NOMO-1 treated with DMSO at 0.1 percent for 48 hours (cell line): ENCODE measurements at regions not wholly inside any gene's neighbourhood (a gene's known extent, or its start where the extent isn't known, plus 50 kb on each side); places are given as distances from the start of the nearest gene placed in this dataset.
A peak's percentile ranks its signal among the peaks of the same experiment; 100 is the strongest.
"Not testable (repeated sequence)": the region's sequence is repeated elsewhere in the genome, so short reads cannot be mapped to it uniquely, and the experiment has no call there.

Experiments
- DNase-seq: peaks from one replicate; lab custom pipeline; 2025; ENCODE audit not compliant: unreplicated experiment; lab: John Stamatoyannopoulos, UW

DNA sequence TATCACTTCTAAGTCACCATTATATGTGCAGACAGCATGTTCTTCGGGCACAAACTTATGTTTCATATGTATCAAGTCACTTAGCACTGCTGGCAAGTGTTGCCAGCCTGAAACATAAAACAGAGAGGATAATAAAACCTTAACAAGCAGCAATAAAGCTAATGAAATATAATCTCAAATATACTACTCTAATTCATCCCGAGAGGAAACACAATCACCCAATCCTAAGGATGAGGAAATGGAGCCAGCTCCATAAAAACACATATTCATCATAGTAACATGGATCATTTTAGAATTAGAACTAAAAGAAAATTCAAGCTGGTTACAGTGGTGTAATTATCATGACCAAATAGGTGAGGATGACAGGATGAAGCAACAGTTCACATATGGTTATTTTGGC lies 1072.7 kb downstream of the EPHA3 start:
- DNase-seq = no peak

DNA sequence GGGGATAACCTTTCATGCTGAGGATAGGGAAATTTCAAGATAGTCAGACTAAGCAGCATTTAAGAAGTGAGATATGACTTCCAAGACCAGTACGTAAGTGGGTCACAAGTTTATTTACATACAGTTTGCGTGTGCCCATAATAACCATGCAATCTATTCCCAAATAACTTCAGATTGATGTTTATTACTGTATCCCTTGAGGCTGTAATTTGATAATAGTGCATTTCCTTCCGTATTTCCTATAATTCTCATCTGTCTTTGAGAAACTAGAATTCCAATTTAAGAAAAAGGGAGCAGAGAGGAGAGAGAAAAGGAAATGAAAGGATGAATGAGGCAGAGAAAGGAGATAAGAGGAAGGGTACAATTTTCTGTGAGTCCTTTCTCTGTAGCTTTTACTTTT lies 1073.1 kb downstream of the EPHA3 start:
- DNase-seq = no peak

DNA sequence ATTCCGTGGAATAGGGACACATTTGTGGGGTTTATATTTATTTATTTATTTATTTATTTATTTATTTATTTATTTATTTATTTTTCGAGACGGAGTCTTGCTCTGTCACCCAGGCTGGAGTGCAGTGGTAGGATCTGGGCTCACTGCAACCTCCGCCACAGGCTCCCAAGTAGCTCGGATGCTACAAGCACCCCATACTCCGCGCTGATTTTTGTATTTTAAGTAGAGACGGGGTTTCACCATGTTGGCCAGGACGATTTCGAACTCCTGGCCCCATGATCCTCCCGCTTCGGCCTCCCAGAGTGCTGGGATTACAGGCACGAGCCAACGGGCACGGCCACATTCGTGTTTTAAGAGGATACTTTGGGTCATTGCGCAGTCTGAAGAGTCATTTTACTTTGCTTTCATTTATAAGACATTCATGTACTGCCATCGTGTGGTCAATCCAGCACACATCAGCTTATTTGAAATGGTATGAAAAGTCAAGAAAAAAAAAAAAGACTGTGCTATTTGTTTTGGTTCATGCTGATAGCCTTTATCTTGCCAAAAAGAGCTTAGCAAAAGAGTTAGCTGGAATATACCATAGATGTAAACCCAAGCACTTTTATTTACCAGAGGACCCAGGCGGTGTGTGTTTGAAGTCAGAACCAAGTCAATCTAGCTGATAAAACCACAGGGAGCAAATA lies 1075.0 kb downstream of the EPHA3 start:
- DNase-seq = peak; percentile 13

DNA sequence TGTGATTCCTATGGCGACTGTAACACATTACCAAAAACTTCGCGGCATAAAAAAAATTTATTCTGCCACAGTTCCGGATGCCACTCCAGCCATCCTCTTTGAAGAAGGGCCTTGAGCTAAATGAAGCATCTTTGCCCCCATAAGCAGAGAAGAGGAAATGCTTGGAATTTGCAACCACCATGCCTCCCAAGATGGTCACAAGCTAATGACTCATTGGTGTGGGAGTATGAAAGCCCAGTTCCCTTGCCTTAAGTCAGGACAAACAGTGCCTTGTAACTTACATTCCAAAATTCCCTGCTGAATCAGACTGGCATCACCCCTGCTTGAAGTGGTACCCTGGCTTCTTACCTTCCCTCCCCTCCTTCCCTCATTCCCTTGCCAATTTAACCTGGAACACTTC lies 1077.4 kb downstream of the EPHA3 start:
- DNase-seq = no peak

DNA sequence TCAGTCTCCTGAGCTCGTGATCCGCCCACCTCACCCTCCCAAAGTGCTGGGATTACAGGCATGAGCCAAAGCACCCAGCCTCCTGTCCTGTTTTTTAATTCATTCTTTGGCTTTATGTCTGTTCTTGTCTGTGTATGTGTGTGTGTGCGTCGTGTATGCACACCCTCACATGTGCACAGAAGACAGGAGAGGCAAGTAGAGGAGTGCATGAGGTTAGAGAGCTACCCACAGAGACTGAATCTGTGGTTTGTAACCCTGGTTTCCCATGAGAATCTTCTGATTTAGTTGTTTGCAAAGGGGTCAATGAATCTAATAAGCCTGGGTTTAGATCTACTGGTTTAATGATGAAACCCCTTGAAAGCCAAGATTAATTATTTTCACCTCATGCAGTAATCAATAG lies 1090.0 kb downstream of the EPHA3 start:
- not testable (repeated sequence) for DNase-seq

DNA sequence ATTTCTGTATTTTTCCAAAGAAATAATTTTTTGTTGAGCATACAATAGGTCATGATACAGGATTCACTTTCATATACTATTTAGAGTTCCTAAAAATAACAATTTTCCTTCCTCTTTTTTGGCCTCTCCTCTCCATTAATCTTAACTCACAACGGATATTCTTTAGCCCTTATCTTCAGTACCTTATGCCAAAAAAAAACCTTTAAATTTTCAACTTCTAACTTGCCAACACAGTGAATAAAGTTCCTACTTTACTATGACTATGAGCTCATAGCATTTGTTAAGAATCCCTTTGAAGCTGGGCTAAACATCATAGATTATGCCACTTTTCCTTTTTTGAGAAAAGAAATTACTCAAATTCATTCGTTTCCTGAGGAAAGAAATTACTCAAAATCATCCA lies 1095.5 kb downstream of the EPHA3 start:
- not testable (repeated sequence) for DNase-seq

DNA sequence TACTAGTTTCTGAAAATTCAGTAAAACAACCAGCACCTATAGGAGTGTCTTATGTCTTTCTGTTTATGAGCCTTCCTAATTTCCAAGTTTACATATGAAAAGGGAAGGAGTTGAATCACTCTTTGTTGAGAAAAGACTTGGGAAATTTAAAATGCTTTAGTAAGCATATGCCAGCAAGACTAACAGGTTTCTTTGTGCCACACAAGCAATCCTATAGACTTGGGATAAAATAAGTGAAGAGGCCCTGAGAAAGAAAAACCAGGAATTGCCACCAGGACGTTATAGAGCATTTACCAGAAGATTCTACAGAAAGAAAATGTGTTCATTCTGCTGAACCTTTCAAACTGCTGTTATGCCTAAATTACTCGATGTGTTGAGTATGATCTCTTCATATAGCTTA lies 1099.1 kb downstream of the EPHA3 start:
- DNase-seq = not testable (repeated sequence)

DNA sequence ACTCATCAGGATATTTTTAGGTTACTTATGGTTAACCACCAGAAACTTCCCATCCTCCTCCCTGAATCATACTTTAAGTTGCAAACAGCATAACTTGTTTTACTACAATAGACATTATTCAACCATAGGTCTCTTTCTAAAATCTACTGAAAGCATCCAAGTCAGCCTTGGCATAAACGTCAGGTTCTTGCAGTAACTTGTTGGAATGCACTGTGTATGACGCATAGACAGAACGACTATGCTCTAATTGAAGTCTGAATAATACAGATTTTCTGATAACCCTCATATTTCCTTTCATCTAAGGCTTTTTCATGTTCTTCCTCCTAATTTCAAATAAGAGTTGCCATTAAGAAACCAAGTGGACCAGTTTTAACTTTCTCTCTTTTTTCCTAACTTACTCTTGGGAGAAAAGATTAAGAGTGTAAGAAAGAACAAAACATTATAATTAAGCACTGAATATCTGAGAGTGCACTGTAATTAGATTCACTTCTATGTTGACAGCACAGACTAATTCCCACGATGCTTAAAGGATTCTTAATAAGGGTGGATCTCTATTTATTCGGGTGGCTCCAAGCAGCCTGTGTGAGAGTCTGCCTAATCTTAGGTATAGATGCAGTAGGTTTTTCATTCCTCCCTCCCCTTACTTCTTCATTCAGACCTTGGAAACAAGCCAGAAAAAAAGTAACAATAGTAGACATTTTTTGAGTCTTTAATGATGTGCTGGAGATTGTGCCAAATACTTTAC lies 1100.1 kb downstream of the EPHA3 start:
- DNase-seq = not testable (repeated sequence)

DNA sequence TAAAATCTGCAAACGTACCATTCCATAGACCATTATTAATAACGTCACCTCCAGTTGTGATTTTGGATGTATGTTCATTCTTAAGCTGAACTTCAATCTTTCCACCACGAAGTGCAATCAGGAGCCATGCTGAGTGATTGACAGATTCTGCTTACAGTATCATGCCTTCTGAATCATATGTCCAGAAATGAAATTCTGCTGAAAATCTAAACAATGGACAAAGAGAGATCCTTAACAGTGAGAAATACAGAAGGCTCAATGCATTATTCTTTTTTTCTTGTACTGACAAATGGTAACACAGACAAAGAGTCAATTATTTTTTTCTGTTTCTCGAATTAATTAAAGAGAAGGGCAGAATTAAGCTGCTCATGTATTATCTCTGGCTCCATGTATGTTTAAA lies 1114.5 kb downstream of the EPHA3 start:
- no peak for DNase-seq

DNA sequence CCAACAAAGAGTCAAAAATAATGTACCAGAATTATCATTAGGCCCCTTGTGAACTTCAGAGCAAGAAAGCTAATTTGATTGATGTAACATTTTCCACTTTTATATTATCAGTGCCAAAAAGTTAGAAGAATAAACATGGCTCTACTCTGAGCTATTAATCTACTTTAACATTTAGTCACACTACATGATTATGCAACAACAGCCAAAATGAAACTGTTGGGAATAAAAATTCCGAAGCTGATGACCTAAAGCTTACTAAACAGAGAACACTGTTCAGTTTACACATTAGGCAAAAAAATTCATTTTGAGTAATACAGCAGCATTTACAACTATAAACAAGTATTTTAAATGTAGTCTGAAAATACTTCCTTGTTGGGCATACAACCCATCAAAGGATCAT lies 1134.1 kb downstream of the EPHA3 start:
- DNase-seq = no peak

DNA sequence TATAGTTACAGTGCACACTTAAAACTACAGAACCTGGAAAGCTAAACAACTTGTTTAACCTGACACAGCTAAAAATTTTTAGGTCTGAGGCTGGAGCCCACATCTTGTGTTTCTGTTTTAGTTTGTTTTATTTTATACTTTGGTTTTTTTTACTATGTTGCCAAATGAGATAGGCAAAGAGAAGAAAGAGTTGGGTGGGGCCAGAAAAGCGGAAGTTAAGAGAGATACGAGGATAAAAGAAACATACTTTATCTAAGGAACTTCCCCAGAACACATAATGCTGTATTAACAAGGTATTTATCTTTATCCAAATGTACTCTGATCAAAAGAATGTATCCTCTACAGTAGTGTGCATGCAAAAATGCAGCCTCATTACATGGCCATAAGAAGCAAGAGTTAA lies 1145.7 kb downstream of the EPHA3 start:
- peak; percentile 50 for DNase-seq

DNA sequence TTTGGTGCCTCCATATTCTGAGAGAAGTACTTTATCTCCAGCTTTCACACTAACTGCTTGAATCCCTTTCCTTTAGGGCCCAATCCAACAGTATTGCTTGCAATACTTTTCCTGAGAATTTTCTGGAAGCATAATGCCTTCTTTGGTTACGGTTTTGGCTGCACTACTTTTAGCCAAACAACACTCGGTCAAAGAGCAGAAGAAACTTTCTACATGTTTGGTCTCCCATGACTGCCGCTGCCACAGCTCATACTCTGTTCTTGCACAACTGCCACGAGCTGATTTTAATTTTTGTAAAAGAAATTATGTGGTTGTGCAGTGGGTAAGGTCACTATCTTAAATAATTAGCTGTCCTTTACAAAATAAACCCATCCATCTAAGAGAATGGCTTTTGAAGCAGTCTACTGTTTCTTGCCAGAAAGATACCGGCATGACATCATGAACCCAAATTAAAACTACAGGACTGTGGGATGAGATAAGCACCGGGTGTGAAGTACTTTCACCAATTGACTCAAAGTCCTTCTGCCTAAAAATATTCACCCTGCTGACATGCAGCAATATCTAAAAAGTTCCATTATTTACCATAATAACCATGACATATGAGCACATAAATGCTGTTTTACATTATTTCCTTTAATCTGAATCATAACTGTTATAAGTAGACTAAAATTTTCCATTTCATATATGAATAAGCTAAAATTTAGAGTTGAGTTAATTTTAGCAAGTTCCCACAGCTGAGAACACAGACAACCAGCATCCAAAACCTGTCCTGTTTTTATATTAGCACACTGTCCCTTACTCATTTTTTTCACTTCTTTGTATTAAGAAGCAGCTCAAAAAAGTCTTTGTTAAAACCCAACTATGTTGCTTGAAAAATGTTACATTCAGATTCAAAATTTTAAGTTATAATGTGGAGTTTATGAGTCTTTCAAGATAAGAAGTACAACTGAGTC lies 1154.3 kb downstream of the EPHA3 start:
- DNase-seq = no peak
